Activated CD4-positive, alpha-beta T cell treated with anti-CD3 and anti-CD28 coated beads, Interleukin-2, amount 10 ng/mL, durations not matched to agents 7 days and 5 days (primary cell): ENCODE measurements at regions not wholly inside any gene's neighbourhood (a gene's known extent, or its start where the extent isn't known, plus 50 kb on each side); places are given as distances from the start of the nearest gene placed in this dataset.

Experiments
- CTCF ChIA-PET: fragments of 350-600 bp; sonication (Branson Sonifier 250); formaldehyde crosslinking; loops from one replicate; lab custom pipeline; 2021; ENCODE audit warnings: antibody characterized with exemption; lab: Charles Lee
- POLR2A ChIA-PET: fragments of 350-600 bp; sonication (Branson Sonifier 250); formaldehyde crosslinking; loops from one replicate; lab custom pipeline; 2021; ENCODE audit warnings: antibody characterized with exemption; lab: Charles Lee
- DNase-seq: peaks from one replicate; pipeline ENCODE4 v3.0.0-alpha.2; 2020
- H3K27ac Mint-ChIP-seq: one replicate; pipeline ENCODE4 v1.8.0; 2021; ENCODE audit warnings: mild to moderate bottlenecking, moderate library complexity, mixed read lengths
- H3K27me3 Mint-ChIP-seq: one replicate; pipeline ENCODE4 v1.8.0; 2021; ENCODE audit warnings: mixed read lengths
- H3K36me3 Mint-ChIP-seq: one replicate; pipeline ENCODE4 v1.8.0; 2021; ENCODE audit warnings: low read depth, mixed read lengths
- H3K4me1 Mint-ChIP-seq: one replicate; pipeline ENCODE4 v1.8.0; 2021; ENCODE audit warnings: mixed read lengths
- H3K4me3 Mint-ChIP-seq: one replicate; pipeline ENCODE4 v1.8.0; 2021; ENCODE audit warnings: mild to moderate bottlenecking, moderate library complexity, mixed read lengths
- H3K9me3 Mint-ChIP-seq: one replicate; pipeline ENCODE4 v1.8.0; 2021; ENCODE audit warnings: mixed read lengths

DNA sequence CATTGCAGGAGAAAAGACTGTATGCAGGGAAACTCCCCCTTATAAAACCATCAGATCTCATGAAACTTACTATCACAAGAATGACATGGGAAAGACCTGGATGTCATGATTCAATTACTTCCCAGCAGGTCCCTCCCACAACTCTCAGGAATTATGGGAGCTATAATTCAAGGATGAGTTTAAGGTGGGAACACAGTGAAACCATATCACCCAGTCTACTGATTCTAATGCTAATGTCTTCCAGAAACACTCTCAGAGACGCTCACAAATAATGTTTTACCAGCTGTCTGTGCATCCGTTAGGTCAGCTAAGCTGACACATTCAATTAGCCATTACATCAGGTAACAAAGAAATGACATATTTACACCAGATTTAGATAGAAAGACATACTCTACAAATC, 637.9 kb downstream of the NLGN4Y start:
- H3K27ac Mint-ChIP-seq: no peak overlapping the region
- POLR2A ChIA-PET: no interaction called here
- no peaks in the 10 kb centered on the region for H3K27me3 Mint-ChIP-seq
- H3K36me3 Mint-ChIP-seq: no peaks in the 10 kb centered on the region
- CTCF ChIA-PET: no interaction called here
- H3K4me3 Mint-ChIP-seq: no peak overlapping the region
- H3K9me3 Mint-ChIP-seq: no peaks in the 10 kb centered on the region
- no peaks in the 10 kb centered on the region for H3K4me1 Mint-ChIP-seq
- DNase-seq: no peak

DNA sequence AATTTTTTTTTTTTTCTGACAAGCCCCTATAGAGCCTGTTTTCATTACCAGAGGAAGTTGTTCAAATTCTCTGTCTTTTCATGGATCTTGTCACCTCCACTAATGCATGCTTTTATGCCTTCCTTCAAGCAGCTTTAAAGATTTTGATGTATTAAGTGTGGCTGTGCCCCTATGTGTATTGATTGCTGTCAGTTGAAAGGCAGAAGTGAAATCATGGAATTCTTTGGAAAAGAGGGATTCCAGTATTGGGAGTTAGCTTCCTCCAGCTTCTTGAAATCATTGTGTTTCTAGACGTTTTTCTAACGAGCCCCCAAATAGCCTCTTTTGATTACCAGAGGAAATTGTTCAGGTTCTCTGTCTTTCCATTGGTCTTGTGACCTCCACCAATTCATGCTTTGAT, 655.6 kb downstream of the NLGN4Y start:
- CTCF ChIA-PET: no interaction called here
- Mint-ChIP-seq H3K9me3 (no peaks in the 10 kb centered on the region), H3K27ac (no peak overlapping the region), H3K27me3 (no peaks in the 10 kb centered on the region), H3K4me3 (no peak overlapping the region), H3K36me3 (no peaks in the 10 kb centered on the region), H3K4me1 (no peaks in the 10 kb centered on the region)
- DNase-seq: no peak
- POLR2A ChIA-PET: no interaction called here

DNA sequence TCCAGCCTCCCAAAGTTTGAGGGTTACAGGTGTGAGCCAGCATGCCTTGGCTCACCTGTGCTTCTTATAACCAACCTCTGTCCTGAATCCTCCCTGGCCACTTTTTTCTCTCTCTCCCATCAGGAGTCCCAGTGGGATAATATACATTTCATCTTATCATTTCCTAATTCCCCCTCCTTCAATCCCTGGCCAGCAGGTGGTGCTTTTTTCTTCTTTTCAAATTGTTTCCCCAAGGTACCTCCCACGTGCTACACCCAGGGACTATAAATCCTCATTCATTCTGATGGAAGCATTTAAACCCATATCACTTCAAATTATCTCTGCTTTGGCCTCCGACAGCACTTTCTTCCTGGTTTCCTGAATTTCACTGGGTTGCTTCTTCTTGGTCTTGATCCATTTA, 704.7 kb downstream of the NLGN4Y start:
- Mint-ChIP-seq H3K27ac (no peak overlapping the region), H3K9me3 (no peaks in the 10 kb centered on the region), H3K4me3 (no peak overlapping the region), H3K4me1 (no peaks in the 10 kb centered on the region), H3K27me3 (no peaks in the 10 kb centered on the region), H3K36me3 (no peaks in the 10 kb centered on the region)
- POLR2A ChIA-PET: no interaction called here
- no peak for DNase-seq
- CTCF ChIA-PET: no interaction called here

DNA sequence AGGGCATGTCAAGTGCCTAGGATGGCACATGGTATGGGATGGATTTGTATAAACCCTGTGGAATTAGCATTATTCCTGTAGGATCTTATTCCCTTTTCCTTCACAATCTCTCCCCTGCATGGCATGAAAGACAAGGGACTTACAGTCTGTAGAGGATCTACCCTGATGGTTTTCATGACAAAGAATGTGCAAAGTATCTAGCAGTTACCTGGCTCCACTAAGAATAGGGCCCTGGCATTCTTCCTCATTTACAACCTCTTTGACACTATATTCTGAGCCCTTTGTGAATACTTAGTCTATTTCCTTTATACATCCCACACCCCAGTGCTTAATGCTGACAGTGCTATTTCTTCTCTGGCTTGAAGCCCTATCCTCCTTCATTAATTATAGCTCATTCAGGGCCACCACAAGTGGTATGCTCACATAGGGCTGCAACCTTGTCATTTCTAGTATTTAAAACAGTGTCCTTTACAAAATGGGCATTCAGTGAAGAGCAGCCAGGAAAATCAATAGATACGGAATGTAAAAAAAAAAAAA, 715.3 kb downstream of the NLGN4Y start:
- H3K4me1 Mint-ChIP-seq: no peaks in the 10 kb centered on the region
- POLR2A ChIA-PET: no interaction called here
- H3K4me3 Mint-ChIP-seq: no peak overlapping the region
- H3K27ac Mint-ChIP-seq: no peak overlapping the region
- no peaks in the 10 kb centered on the region for H3K9me3 Mint-ChIP-seq
- DNase-seq: no peak
- CTCF ChIA-PET: no interaction called here
- no peaks in the 10 kb centered on the region for H3K27me3 Mint-ChIP-seq
- no peaks in the 10 kb centered on the region for H3K36me3 Mint-ChIP-seq

DNA sequence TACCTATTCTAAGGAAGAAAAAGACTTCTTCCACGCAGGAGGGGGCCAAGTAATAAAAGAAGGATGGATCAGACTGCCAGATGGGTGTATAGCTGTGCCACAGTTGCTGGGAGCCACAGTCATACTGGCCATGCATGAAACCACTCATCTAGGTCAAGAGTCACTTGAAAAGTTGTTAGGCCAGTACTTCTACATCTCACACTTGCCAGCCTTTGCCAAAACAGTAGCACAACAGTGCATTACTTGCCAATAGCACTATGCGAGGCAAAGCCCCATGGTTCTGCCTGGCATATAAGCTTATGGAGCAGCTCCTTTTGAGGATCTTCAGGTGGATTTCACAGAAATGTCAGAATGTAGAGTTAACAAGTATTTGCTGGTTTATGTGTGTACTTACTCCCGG, 735.0 kb downstream of the NLGN4Y start:
- ChIA-PET CTCF (no interaction called here), POLR2A (no interaction called here)
- Mint-ChIP-seq H3K9me3 (no peaks in the 10 kb centered on the region), H3K4me3 (no peak overlapping the region), H3K36me3 (no peaks in the 10 kb centered on the region), H3K27ac (no peak overlapping the region), H3K27me3 (no peaks in the 10 kb centered on the region), H3K4me1 (no peaks in the 10 kb centered on the region)
- no peak for DNase-seq

DNA sequence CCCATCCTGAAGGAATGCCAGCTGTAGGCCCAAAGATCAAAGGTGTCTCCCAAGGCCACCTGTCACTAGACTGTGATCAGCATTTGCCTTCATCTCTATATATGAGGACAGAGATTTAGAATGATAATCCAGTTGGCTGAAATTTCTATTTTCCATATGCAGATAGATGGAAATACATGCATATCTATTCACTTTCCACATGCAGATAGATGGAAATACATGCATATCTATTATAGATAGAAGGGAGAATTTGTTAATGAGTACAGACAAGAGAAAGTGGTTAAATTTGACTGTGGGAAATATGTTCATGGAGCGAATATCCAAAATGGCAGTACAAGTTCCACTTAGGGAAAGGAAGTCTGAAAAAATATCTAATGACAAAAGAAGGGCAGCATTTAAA, 762.2 kb downstream of the NLGN4Y start:
- Mint-ChIP-seq H3K4me3 (no peak overlapping the region), H3K27me3 (no peaks in the 10 kb centered on the region), H3K4me1 (no peaks in the 10 kb centered on the region), H3K36me3 (no peaks in the 10 kb centered on the region), H3K27ac (no peak overlapping the region), H3K9me3 (no peaks in the 10 kb centered on the region)
- ChIA-PET POLR2A (no interaction called here), CTCF (no interaction called here)
- no peak for DNase-seq

DNA sequence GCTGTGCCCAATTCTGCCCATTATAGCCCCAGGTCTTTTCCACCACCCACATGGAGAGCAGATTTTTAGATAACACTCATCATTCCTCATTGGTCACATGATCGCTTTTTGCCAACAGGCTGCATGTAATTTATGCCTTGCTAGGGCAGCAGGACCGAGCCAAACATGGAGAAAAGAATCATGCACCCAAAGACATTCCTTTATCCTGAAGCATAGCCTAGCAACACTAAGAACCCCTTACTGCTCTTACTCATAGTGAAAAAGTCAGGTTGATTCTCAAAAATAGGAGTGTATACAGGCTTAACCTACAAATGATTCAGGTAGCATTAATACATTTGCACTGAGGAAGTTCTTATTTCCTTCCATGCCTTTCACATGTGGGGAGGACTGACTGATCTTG, 765.5 kb downstream of the NLGN4Y start:
- Mint-ChIP-seq H3K27ac (no peak overlapping the region), H3K4me3 (no peak overlapping the region), H3K4me1 (no peaks in the 10 kb centered on the region), H3K9me3 (no peaks in the 10 kb centered on the region), H3K27me3 (no peaks in the 10 kb centered on the region), H3K36me3 (no peaks in the 10 kb centered on the region)
- DNase-seq: no peak
- CTCF ChIA-PET: no interaction called here
- POLR2A ChIA-PET: no interaction called here

DNA sequence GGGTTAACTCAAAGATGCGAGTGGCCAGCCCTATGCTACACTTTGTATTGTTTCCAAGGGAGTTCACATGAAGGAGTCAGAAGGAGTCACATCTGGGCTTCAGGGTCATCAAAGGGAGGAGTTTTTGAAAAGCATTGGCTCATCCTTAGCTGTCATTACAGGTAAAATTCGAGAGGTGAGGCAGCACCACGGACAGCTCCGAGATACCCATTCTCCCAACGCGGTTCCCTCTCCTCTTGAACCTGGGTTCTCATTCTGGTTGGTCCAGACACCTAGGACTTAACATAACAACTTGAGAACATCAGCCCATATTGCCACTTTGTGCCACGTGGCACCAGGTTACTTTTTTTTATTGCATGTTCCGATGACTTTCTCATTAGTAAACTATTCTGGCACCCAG, 768.6 kb downstream of the NLGN4Y start:
- Mint-ChIP-seq H3K27ac (no peak overlapping the region), H3K36me3 (no peaks in the 10 kb centered on the region), H3K9me3 (no peaks in the 10 kb centered on the region), H3K27me3 (no peaks in the 10 kb centered on the region), H3K4me1 (no peaks in the 10 kb centered on the region), H3K4me3 (no peak overlapping the region)
- POLR2A ChIA-PET: no interaction called here
- no peak for DNase-seq
- CTCF ChIA-PET: no interaction called here

DNA sequence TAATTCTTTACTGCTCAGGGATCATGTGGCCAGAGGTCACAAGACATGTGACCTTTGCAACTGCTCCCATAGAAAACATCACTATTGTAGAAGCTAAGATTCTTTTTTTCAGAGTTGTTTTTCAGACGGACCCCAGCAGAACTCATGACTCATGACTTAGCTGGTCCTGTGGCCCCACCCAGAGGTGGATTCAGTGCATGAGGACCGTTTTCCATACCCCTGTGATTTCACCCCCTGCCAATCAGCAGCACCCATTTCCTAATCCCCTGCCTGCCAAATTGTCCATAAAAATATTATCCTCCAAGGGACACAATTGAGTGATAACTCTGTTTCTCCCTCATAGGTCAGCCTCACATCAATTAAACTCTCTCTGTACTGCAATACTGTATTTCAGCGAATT, 777.5 kb downstream of the NLGN4Y start:
- H3K27me3 Mint-ChIP-seq: no peaks in the 10 kb centered on the region
- POLR2A ChIA-PET: no interaction called here
- no peak for DNase-seq
- no peak overlapping the region for H3K27ac Mint-ChIP-seq
- H3K9me3 Mint-ChIP-seq: no peaks in the 10 kb centered on the region
- H3K4me1 Mint-ChIP-seq: no peaks in the 10 kb centered on the region
- H3K4me3 Mint-ChIP-seq: no peak overlapping the region
- no peaks in the 10 kb centered on the region for H3K36me3 Mint-ChIP-seq
- CTCF ChIA-PET: no interaction called here

DNA sequence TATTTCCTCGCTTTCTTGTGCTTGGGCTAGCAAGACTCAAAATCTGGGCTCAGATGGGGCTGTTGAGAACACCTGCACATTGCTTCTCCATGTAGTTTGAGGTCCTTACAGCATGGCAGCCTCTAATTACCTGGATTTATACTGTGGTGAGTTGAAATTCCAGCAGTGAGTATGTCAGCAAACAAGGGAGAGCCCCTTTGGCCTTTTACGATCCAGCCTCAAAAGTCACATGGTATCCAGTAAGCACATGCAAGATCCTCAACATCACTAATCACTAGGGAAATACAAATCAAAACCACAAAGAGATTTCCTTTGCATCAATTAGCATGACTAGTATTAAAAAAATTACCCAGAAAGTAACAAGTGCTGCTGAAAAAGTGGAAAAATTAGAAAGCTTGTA, 787.8 kb downstream of the NLGN4Y start:
- no peaks in the 10 kb centered on the region for H3K9me3 Mint-ChIP-seq
- no peak overlapping the region for H3K27ac Mint-ChIP-seq
- H3K27me3 Mint-ChIP-seq: no peaks in the 10 kb centered on the region
- DNase-seq: no peak
- H3K36me3 Mint-ChIP-seq: no peaks in the 10 kb centered on the region
- no peaks in the 10 kb centered on the region for H3K4me1 Mint-ChIP-seq
- CTCF ChIA-PET: no interaction called here
- no peak overlapping the region for H3K4me3 Mint-ChIP-seq
- POLR2A ChIA-PET: no interaction called here

DNA sequence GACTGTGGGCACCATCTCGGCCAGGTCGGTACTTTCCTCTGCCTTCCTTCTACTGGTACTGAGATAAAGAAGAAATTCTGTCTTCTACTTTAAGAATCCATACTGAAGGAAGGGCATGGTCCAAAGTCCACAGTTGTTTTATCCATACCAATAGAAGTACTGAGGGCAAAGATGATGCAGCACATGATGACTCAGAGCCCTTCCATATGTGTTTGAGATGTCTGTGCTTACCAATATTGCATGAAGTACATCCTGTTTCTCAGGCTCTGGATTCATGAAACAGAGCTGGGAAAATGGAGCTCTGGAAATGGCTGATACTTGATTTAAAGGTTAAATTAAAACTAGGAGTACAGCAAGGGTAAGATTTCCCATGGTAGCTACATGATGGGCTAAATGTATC, 799.9 kb downstream of the NLGN4Y start:
- CTCF ChIA-PET: no interaction called here
- Mint-ChIP-seq H3K36me3 (no peaks in the 10 kb centered on the region), H3K27me3 (no peaks in the 10 kb centered on the region), H3K9me3 (no peaks in the 10 kb centered on the region), H3K4me1 (peaks cover 9% of the 10 kb centered on the region), H3K4me3 (no peak overlapping the region), H3K27ac (no peak overlapping the region)
- DNase-seq: no peak
- POLR2A ChIA-PET: no interaction called here

DNA sequence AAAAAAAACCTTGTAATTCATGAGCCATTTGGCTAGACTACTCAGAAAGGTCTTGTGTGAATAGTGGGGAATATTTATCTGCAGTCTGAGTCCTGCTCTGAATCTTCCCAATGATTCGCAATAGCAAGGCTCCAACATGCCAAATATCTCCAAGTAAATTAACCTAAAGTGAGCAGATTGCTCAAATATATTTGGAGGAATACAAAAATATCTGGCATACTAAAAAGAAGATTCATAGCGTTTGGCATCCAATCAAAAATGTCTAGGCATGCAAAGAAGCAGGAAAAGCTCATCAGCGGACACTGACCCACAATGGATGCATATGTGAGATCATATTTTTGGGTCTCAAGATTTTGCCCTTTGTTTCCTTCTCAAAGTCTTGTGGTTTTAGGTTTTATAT, 800.9 kb downstream of the NLGN4Y start:
- Mint-ChIP-seq H3K4me1 (peaks cover 9% of the 10 kb centered on the region), H3K36me3 (no peaks in the 10 kb centered on the region), H3K27ac (no peak overlapping the region), H3K4me3 (no peak overlapping the region), H3K9me3 (no peaks in the 10 kb centered on the region), H3K27me3 (no peaks in the 10 kb centered on the region)
- no peak for DNase-seq
- ChIA-PET POLR2A (no interaction called here), CTCF (no interaction called here)

DNA sequence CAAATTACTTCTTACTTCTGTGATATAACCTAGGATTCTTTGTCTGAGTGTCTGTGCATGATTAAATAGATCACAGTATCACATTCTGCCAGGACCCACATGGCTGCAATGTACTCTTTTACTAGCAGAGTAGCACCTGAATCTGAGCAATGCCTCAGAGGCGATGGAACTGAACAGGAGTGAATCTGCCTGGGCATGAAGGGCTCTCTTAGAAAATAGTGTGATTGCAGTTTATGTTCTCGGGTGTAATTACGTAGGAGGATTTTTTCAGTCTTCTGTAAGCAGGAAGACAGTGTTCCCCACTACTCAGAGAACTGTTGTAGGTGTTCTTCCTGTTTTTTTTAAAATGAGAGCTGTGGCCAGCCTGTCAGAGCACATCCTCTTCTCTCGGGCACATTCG, 802.3 kb downstream of the NLGN4Y start:
- Mint-ChIP-seq H3K36me3 (no peaks in the 10 kb centered on the region), H3K4me3 (no peak overlapping the region), H3K4me1 (peaks cover 9% of the 10 kb centered on the region), H3K27ac (no peak overlapping the region), H3K9me3 (no peaks in the 10 kb centered on the region), H3K27me3 (no peaks in the 10 kb centered on the region)
- ChIA-PET POLR2A (no interaction called here), CTCF (no interaction called here)
- DNase-seq: no peak

DNA sequence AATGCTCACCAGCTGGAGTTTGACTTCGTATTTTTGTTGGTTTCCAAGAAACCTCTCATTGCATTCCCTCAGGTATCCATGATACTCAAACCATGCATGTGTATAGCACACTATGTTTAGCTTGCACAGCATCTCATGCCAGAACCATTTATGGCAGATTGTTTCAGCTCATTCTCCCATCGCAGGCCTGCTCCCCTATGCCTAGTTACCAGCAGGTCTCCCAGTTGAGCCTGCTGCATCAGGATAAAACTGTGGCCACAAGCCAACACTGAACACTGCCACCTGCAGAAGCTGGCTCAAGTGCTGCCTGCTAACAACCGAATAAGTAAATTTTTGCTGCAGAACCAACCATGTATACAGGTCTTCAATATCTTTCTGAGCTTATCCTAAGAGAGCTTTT, 804.5 kb downstream of the NLGN4Y start:
- Mint-ChIP-seq H3K27me3 (no peaks in the 10 kb centered on the region), H3K4me3 (no peak overlapping the region), H3K9me3 (no peaks in the 10 kb centered on the region), H3K4me1 (peaks cover 9% of the 10 kb centered on the region), H3K36me3 (no peaks in the 10 kb centered on the region), H3K27ac (no peak overlapping the region)
- ChIA-PET POLR2A (no interaction called here), CTCF (no interaction called here)
- DNase-seq: no peak
